ENCODE measurements at regions not wholly inside any gene's neighbourhood (a gene's known extent, or its start where the extent isn't known, plus 50 kb on each side); places are given as distances from the start of the nearest gene placed in this dataset.
A peak's percentile ranks its signal among the peaks of the same experiment; 100 is the strongest.
"Not testable (repeated sequence)": the region's sequence is repeated elsewhere in the genome, so short reads cannot be mapped to it uniquely, and the experiment has no call there.

- Mint-ChIP-seq H3K4me1 (no peaks in the 10 kb centered on the region), H3K9me3 (no peaks in the 10 kb centered on the region), H3K4me3 (no peak overlapping the region), H3K36me3 (no peaks in the 10 kb centered on the region), H3K27ac (no peak overlapping the region)
- DNase-seq (ENCODE audit: low spot score in 2 of 2) (no peak), ATAC-seq (no peak)
Observed at GRCh38 chr10:109698882-109699664, 224.2 kb downstream of the XPNPEP1 start.

GRCh38 chr10:109698086-109698485, 225.2 kb downstream of the XPNPEP1 start:
- no peak for ATAC-seq
- Mint-ChIP-seq H3K4me3 (no peak overlapping the region), H3K4me1 (no peaks in the 10 kb centered on the region), H3K27ac (no peak overlapping the region), H3K36me3 (no peaks in the 10 kb centered on the region), H3K9me3 (no peaks in the 10 kb centered on the region)
- no peak for DNase-seq (ENCODE audit: low spot score in 2 of 2)

- no peak for DNase-seq (ENCODE audit: low spot score in 2 of 2)
- Mint-ChIP-seq H3K36me3 (no peaks in the 10 kb centered on the region), H3K27ac (no peak overlapping the region), H3K4me3 (no peak overlapping the region), H3K9me3 (peaks cover 3% of the 10 kb centered on the region), H3K4me1 (no peaks in the 10 kb centered on the region)
- ATAC-seq, result peak; percentile 43
Observed at GRCh38 chr10:109696981-109697775, 226.1 kb downstream of the XPNPEP1 start.

- ATAC-seq, result peak; percentile 31
- no peak for DNase-seq (ENCODE audit: low spot score in 2 of 2)
- H3K36me3 Mint-ChIP-seq, result no peaks in the 10 kb centered on the region
- no peak overlapping the region for H3K4me3 Mint-ChIP-seq
- no peaks in the 10 kb centered on the region for H3K4me1 Mint-ChIP-seq
- peaks cover 3% of the 10 kb centered on the region for H3K9me3 Mint-ChIP-seq
- no peak overlapping the region for H3K27ac Mint-ChIP-seq
Observed at GRCh38 chr10:109696462-109696861, 226.8 kb downstream of the XPNPEP1 start.

- peaks cover 3% of the 10 kb centered on the region for H3K9me3 Mint-ChIP-seq
- no peaks in the 10 kb centered on the region for H3K4me1 Mint-ChIP-seq
- no peak for DNase-seq (ENCODE audit: low spot score in 2 of 2)
- no peaks in the 10 kb centered on the region for H3K36me3 Mint-ChIP-seq
- no peak overlapping the region for H3K27ac Mint-ChIP-seq
- no peak for ATAC-seq
- no peak overlapping the region for H3K4me3 Mint-ChIP-seq
Observed at GRCh38 chr10:109695988-109696387, 227.3 kb downstream of the XPNPEP1 start.

- Mint-ChIP-seq H3K4me3 (no peak overlapping the region), H3K9me3 (peaks cover 10% of the 10 kb centered on the region), H3K27ac (no peak overlapping the region), H3K4me1 (no peaks in the 10 kb centered on the region), H3K36me3 (no peaks in the 10 kb centered on the region)
- ATAC-seq (no peak), DNase-seq (ENCODE audit: low spot score in 2 of 2) (no peak)
Observed at GRCh38 chr10:109689785-109690184, 233.5 kb downstream of the XPNPEP1 start.

GRCh38 chr10:109679478-109679877, 243.8 kb downstream of the XPNPEP1 start:
- no peak for DNase-seq (ENCODE audit: low spot score in 2 of 2)
- Mint-ChIP-seq H3K36me3 (no peaks in the 10 kb centered on the region), H3K9me3 (peaks cover 3% of the 10 kb centered on the region), H3K4me3 (no peak overlapping the region), H3K27ac (no peak overlapping the region), H3K4me1 (no peaks in the 10 kb centered on the region)
- ATAC-seq, result no peak

GRCh38 chr10:109678857-109679256, 244.5 kb downstream of the XPNPEP1 start:
- no peak overlapping the region for H3K4me3 Mint-ChIP-seq
- H3K9me3 Mint-ChIP-seq, result no peaks in the 10 kb centered on the region
- no peaks in the 10 kb centered on the region for H3K4me1 Mint-ChIP-seq
- no peaks in the 10 kb centered on the region for H3K36me3 Mint-ChIP-seq
- no peak overlapping the region for H3K27ac Mint-ChIP-seq
- no peak for DNase-seq (ENCODE audit: low spot score in 2 of 2)
- no peak for ATAC-seq

GRCh38 chr10:109676703-109677102, 246.6 kb downstream of the XPNPEP1 start:
- Mint-ChIP-seq H3K36me3 (no peaks in the 10 kb centered on the region), H3K4me1 (no peaks in the 10 kb centered on the region), H3K4me3 (no peak overlapping the region), H3K9me3 (no peaks in the 10 kb centered on the region), H3K27ac (no peak overlapping the region)
- no peak for DNase-seq (ENCODE audit: low spot score in 2 of 2)
- ATAC-seq, result no peak

- no peak for ATAC-seq
- no peaks in the 10 kb centered on the region for H3K4me1 Mint-ChIP-seq
- DNase-seq (ENCODE audit: low spot score in 2 of 2), result no peak
- no peak overlapping the region for H3K27ac Mint-ChIP-seq
- H3K36me3 Mint-ChIP-seq, result no peaks in the 10 kb centered on the region
- H3K4me3 Mint-ChIP-seq, result no peak overlapping the region
- no peaks in the 10 kb centered on the region for H3K9me3 Mint-ChIP-seq
Observed at GRCh38 chr10:109668703-109669102, 254.6 kb downstream of the XPNPEP1 start.

- Mint-ChIP-seq H3K9me3 (no peaks in the 10 kb centered on the region), H3K27ac (no peak overlapping the region), H3K4me1 (no peaks in the 10 kb centered on the region), H3K4me3 (no peak overlapping the region), H3K36me3 (no peaks in the 10 kb centered on the region)
- ATAC-seq, result no peak
- DNase-seq (ENCODE audit: low spot score in 2 of 2), result no peak
Observed at GRCh38 chr10:109668154-109668665, 255.1 kb downstream of the XPNPEP1 start.

GRCh38 chr10:109665321-109665720, 258.0 kb downstream of the XPNPEP1 start:
- H3K9me3 Mint-ChIP-seq, result no peaks in the 10 kb centered on the region

GRCh38 chr10:109664554-109664953, 258.8 kb downstream of the XPNPEP1 start:
- Mint-ChIP-seq H3K4me3 (no peak overlapping the region), H3K4me1 (no peaks in the 10 kb centered on the region), H3K36me3 (no peaks in the 10 kb centered on the region), H3K27ac (no peak overlapping the region), H3K9me3 (peaks cover 3% of the 10 kb centered on the region)
- ATAC-seq (no peak), DNase-seq (ENCODE audit: low spot score in 2 of 2) (no peak)

More at GRCh38 chr10:109665321-109665720, 258.0 kb downstream of the XPNPEP1 start:
- Mint-ChIP-seq H3K4me1 (no peaks in the 10 kb centered on the region), H3K36me3 (no peaks in the 10 kb centered on the region), H3K27ac (no peak overlapping the region), H3K4me3 (no peak overlapping the region)
- ATAC-seq (no peak), DNase-seq (ENCODE audit: low spot score in 2 of 2) (no peak)

- Mint-ChIP-seq H3K4me3 (no peak overlapping the region), H3K9me3 (peaks cover 3% of the 10 kb centered on the region), H3K27ac (no peak overlapping the region), H3K4me1 (no peaks in the 10 kb centered on the region), H3K36me3 (no peaks in the 10 kb centered on the region)
- ATAC-seq (no peak), DNase-seq (ENCODE audit: low spot score in 2 of 2) (no peak)
Observed at GRCh38 chr10:109663122-109663521, 260.2 kb downstream of the XPNPEP1 start.

- H3K27ac Mint-ChIP-seq; DNase-seq (ENCODE audit: low spot score in 2 of 2); ATAC-seq; H3K4me1 Mint-ChIP-seq; H3K36me3 Mint-ChIP-seq; H3K9me3 Mint-ChIP-seq; H3K4me3 Mint-ChIP-seq: not testable (repeated sequence)
Observed at GRCh38 chr10:109652612-109653011, 270.7 kb downstream of the XPNPEP1 start.

GRCh38 chr10:109650228-109650627, 273.1 kb downstream of the XPNPEP1 start:
- H3K27ac Mint-ChIP-seq, result no peak overlapping the region
- H3K4me1 Mint-ChIP-seq, result no peaks in the 10 kb centered on the region
- no peaks in the 10 kb centered on the region for H3K36me3 Mint-ChIP-seq
- DNase-seq (ENCODE audit: low spot score in 2 of 2) (no peak), ATAC-seq (no peak)
- no peak overlapping the region for H3K4me3 Mint-ChIP-seq
- no peaks in the 10 kb centered on the region for H3K9me3 Mint-ChIP-seq

All from stimulated activated effector memory CD8-positive, alpha-beta T cell treated with anti-CD3 and anti-CD28 coated beads, Interleukin-12 subunit alpha, Interleukin-12 subunit beta, amount 100 ng/mL, for 72 hours (primary cell).